SK-N-MC (cell line): ENCODE measurements at regions not wholly inside any gene's neighbourhood (a gene's known extent, or its start where the extent isn't known, plus 50 kb on each side); places are given as distances from the start of the nearest gene placed in this dataset.

ENCODE experiments used
- EZH2 ChIP-seq: fragments of 200-600 bp; sonication (generic); IDR thresholded peaks from one replicate; pipeline ENCODE4 v1.6.1; 2017; ENCODE audit warnings: antibody characterized with exemption
- POLR2AphosphoS5 ChIP-seq: IDR thresholded peaks from 2 replicates; pipeline ENCODE4 v1.6.1; 2012; ENCODE audit warnings: mild to moderate bottlenecking, low read depth, low read length, borderline replicate concordance

DNA sequence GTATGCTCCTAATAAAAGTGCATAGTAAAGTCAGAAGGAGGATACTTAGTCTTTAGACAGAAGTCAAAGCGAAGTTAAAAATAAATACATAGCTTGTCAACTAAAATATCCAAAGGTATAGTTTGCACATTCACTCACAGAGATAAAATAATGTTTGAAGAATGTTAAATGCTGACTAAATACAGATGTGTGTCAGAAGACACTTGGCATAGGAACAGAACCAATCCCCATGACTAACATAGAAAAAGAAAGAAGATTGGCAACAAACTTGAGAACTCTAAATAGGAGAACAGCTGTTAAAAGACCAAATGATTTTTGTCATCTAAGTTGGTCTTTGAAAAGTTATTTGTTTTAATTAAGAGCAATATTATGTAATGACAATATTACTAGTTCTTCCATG is 1172.1 kb upstream of the RAG2 start:
- TF ChIP-seq POLR2AphosphoS5 (no peak), EZH2 (no peak)
